Mesendoderm (in vitro differentiated cells): ENCODE measurements at regions not wholly inside any gene's neighbourhood (a gene's known extent, or its start where the extent isn't known, plus 50 kb on each side); places are given as distances from the start of the nearest gene placed in this dataset.

Source experiments
- DNase-seq: peaks from one replicate; pipeline ENCODE4 v3.0.0; 2013
- H2AK5ac ChIP-seq: 2 replicates; pipeline ENCODE4 v1.6.1; 2013; ENCODE audit warnings: low read length, inconsistent platforms
- H2BK120ac ChIP-seq: 2 replicates; pipeline ENCODE4 v1.6.1; 2013; ENCODE audit warnings: low read depth, mild to moderate bottlenecking, low read length, moderate library complexity, mixed read lengths
- H2BK15ac ChIP-seq: replicated peaks from 2 replicates; pipeline ENCODE4 v1.6.1; 2013; ENCODE audit warnings: low read depth, mild to moderate bottlenecking, moderate library complexity
- H2BK5ac ChIP-seq: 2 replicates; pipeline ENCODE4 v1.6.1; 2013; ENCODE audit warnings: low read length, inconsistent platforms
- H3K18ac ChIP-seq: 2 replicates; pipeline ENCODE4 v1.6.1; 2013; ENCODE audit warnings: mild to moderate bottlenecking, low read length, mixed read lengths
- H3K23ac ChIP-seq: one replicate; pipeline ENCODE4 v1.6.1; 2013; ENCODE audit warnings: low read length
- H3K27ac ChIP-seq: 2 replicates; pipeline ENCODE4 v1.5.1; 2013; ENCODE audit warnings: low read depth, mild to moderate bottlenecking, inconsistent platforms, low read length, moderate library complexity
- H3K27me3 ChIP-seq: 2 replicates; pipeline ENCODE4 v1.6.1; 2013; ENCODE audit warnings: low read length, control low read depth, mild to moderate bottlenecking, inconsistent platforms; ENCODE audit not compliant: insufficient read depth, poor library complexity
- H3K36me3 ChIP-seq: 2 replicates; pipeline ENCODE4 v1.6.1; 2013; ENCODE audit warnings: low read length, inconsistent platforms; ENCODE audit not compliant: control insufficient read depth, insufficient read depth
- H3K4ac ChIP-seq: one replicate; pipeline ENCODE4 v1.6.1; 2013; ENCODE audit warnings: low read depth, mild to moderate bottlenecking, low read length, moderate library complexity
- H3K4me1 ChIP-seq: 2 replicates; pipeline ENCODE4 v1.6.1; 2013; ENCODE audit warnings: low read depth, low read length, inconsistent platforms; ENCODE audit not compliant: control insufficient read depth
- H3K4me2 ChIP-seq: 2 replicates; pipeline ENCODE4 v1.6.1; 2013; ENCODE audit warnings: low read length
- H3K4me3 ChIP-seq: 2 replicates; pipeline ENCODE4 v1.5.1; 2013; ENCODE audit warnings: mild to moderate bottlenecking, low read length
- H3K56ac ChIP-seq: one replicate; pipeline ENCODE4 v1.6.1; 2013; ENCODE audit warnings: low read length
- H3K79me1 ChIP-seq: 2 replicates; pipeline ENCODE4 v1.6.1; 2013; ENCODE audit warnings: low read length, inconsistent platforms
- H3K79me2 ChIP-seq: 2 replicates; pipeline ENCODE4 v1.6.1; 2013; ENCODE audit warnings: mild to moderate bottlenecking, low read length; ENCODE audit not compliant: control insufficient read depth, insufficient read depth
- H3K9ac ChIP-seq: 2 replicates; pipeline ENCODE4 v1.6.1; 2013; ENCODE audit warnings: low read length, inconsistent platforms
- H4K5ac ChIP-seq: one replicate; pipeline ENCODE4 v1.6.1; 2013; ENCODE audit warnings: low read length
- H4K8ac ChIP-seq: one replicate; pipeline ENCODE4 v1.6.1; 2013; ENCODE audit warnings: low read depth, mild to moderate bottlenecking, control low read depth, low read length, moderate library complexity
- WGBS: extraction: QIAGEN DNeasy Blood & Tissue Kit; methylation state at CpG from one replicate; pipeline ENCODE4 v1.1.7; 2013; ENCODE audit warnings: low lambda C conversion rate, missing lambda C conversion rate; ENCODE audit not compliant: insufficient coverage; ENCODE audit errors: extremely low coverage; 5-methylcytosine and 5-hydroxymethylcytosine counted together

DNA sequence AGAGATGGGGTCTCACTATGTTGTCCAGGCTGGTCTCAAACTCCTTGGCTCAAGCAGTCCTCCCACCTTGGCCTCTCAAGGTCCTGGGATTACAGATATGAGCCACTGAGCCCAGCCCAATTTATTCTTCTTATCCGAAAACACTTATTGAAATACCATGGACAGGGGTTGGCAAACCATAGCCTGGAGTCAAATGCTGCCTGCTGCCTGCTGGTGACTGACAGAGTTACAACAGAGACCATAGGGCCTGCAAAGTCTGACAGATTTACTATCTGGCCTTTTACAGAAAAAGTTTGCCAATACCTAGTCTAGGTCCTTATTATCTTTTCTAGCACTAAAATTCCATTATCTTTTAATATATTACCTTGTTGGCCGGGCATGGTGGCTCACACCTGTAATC is 87.1 kb upstream of the ZNF281 start:
- Histone ChIP-seq H3K4me3 (no peak overlapping the region), H2AK5ac (no peak overlapping the region), H3K23ac (no peak overlapping the region), H3K27ac (no peak overlapping the region), H3K18ac (no peak overlapping the region), H3K27me3 (no peaks in the 10 kb centered on the region), H4K8ac (no peak overlapping the region), H2BK15ac (no peak overlapping the region), H3K9ac (no peak overlapping the region), H3K4me1 (no peaks in the 10 kb centered on the region), H2BK120ac (no peak overlapping the region), H3K4ac (no peak overlapping the region), H3K4me2 (no peak overlapping the region), H3K56ac (no peak overlapping the region), H3K79me1 (no peaks in the 10 kb centered on the region), H3K36me3 (no peaks in the 10 kb centered on the region), H2BK5ac (no peak overlapping the region), H4K5ac (no peak overlapping the region), H3K79me2 (no peaks in the 10 kb centered on the region)
- no CpG with 5 or more reads among the region's 2 CpGs for WGBS
- no peak for DNase-seq

DNA sequence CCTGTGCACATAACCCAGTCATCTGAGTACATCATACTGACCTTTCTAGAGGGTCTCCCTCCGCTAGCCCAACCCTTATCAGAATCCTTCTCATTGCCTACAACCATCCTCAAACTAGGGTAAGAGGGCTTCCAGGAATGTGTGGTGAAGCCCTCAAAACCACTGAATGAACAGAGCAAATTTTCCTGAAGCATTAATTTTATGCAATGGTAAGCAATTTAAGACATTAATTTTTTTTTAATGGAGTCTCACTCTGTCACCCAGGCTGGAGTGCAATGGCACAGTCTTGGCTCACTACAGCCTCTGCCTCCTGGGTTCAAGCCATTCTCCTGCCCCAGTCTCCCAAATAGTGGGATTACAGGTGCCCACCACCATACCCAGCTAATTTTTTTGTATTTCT is 86.1 kb upstream of the ZNF281 start:
- H3K27me3 ChIP-seq, result no peaks in the 10 kb centered on the region
- no peak overlapping the region for H3K4me3 ChIP-seq
- no peak overlapping the region for H2BK15ac ChIP-seq
- H3K23ac ChIP-seq, result no peak overlapping the region
- no peak overlapping the region for H2BK5ac ChIP-seq
- no peak overlapping the region for H3K18ac ChIP-seq
- no peak overlapping the region for H3K4me2 ChIP-seq
- H2BK120ac ChIP-seq, result no peak overlapping the region
- no CpG with 5 or more reads among the region's 1 CpG for WGBS
- H4K5ac ChIP-seq, result no peak overlapping the region
- no peak overlapping the region for H3K9ac ChIP-seq
- H3K4ac ChIP-seq, result no peak overlapping the region
- no peak overlapping the region for H2AK5ac ChIP-seq
- H3K36me3 ChIP-seq, result no peaks in the 10 kb centered on the region
- no peak overlapping the region for H4K8ac ChIP-seq
- no peak overlapping the region for H3K27ac ChIP-seq
- H3K56ac ChIP-seq, result no peak overlapping the region
- no peaks in the 10 kb centered on the region for H3K4me1 ChIP-seq
- H3K79me1 ChIP-seq, result no peaks in the 10 kb centered on the region
- no peaks in the 10 kb centered on the region for H3K79me2 ChIP-seq
- DNase-seq, result no peak

DNA sequence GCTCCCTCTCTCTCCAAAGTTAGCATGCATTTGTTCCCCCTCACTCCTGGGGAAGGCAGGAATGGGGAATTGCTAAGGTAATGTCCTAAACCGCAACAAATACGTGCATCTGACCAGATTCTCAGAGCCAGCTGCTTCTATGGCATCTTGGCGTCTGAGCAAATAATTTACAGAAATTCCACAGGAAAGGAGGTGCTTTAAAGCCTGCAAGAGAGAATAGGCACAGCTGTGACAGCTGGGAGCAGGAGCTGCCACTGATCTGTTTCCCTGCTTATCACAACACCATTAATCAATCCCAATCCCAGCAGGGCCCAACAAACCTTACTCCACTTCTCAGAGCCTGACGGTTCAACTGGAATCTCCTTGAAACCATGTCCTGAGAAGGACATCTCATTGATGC is 83.5 kb upstream of the ZNF281 start:
- Histone ChIP-seq H3K79me1 (no peaks in the 10 kb centered on the region), H3K36me3 (no peaks in the 10 kb centered on the region), H4K5ac (no peak overlapping the region), H2BK5ac (no peak overlapping the region), H3K18ac (no peak overlapping the region), H3K79me2 (no peaks in the 10 kb centered on the region), H3K56ac (no peak overlapping the region), H3K23ac (no peak overlapping the region), H3K4ac (no peak overlapping the region), H3K27me3 (no peaks in the 10 kb centered on the region), H3K4me3 (no peak overlapping the region), H4K8ac (no peak overlapping the region), H2BK120ac (no peak overlapping the region), H2BK15ac (no peak overlapping the region), H3K4me2 (no peak overlapping the region), H3K27ac (no peak overlapping the region), H3K4me1 (no peaks in the 10 kb centered on the region), H2AK5ac (no peak overlapping the region), H3K9ac (no peak overlapping the region)
- peak; percentile 49 for DNase-seq
- no CpG with 5 or more reads among the region's 4 CpGs for WGBS

DNA sequence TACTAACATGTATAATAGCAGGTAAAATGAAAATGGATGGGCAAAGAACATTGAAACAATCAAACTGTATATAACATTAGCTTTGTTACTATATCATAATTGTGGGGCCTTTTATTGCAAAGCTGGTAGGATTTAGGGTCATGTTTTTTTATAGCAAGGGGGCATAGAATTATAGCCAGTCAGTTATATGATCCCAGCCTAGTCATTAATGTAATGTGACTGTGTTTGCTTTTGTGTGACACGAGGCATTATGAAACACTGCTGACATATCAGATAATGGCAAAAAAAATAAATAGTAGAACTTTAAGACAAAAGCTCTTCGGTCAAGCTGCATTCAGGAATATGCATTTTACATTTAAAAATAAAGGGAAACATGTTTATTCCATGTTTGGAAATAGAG is 81.3 kb upstream of the ZNF281 start:
- DNase-seq, result no peak
- Histone ChIP-seq H3K27me3 (no peaks in the 10 kb centered on the region), H3K9ac (no peak overlapping the region), H3K4me3 (no peak overlapping the region), H3K23ac (no peak overlapping the region), H3K18ac (no peak overlapping the region), H3K27ac (no peak overlapping the region), H3K4me2 (no peak overlapping the region), H2AK5ac (no peak overlapping the region), H4K8ac (no peak overlapping the region), H2BK15ac (no peak overlapping the region), H3K4ac (no peak overlapping the region), H2BK5ac (no peak overlapping the region), H3K4me1 (no peaks in the 10 kb centered on the region), H3K79me2 (no peaks in the 10 kb centered on the region), H3K56ac (no peak overlapping the region), H2BK120ac (no peak overlapping the region), H3K36me3 (no peaks in the 10 kb centered on the region), H3K79me1 (no peaks in the 10 kb centered on the region), H4K5ac (no peak overlapping the region)
- WGBS, result no CpG with 5 or more reads among the region's 2 CpGs

DNA sequence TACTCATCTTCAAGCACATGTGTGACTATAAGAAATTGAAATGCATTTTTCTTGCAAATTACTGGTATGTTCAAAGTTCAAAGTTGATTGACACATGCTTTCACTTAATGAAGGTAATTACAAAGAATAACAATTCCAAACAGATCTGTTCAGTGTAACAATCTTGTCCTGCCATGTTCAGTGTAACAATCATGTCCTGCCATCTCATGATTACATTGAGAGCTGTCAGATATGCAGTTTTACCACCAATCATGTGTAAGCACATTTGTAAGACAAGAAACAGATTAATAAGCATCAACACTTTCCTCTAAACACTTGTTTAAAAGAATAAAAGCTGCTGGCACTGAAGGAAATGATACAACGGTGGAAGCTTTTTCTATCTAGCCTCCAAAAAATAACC is 80.3 kb upstream of the ZNF281 start:
- no peaks in the 10 kb centered on the region for H3K79me1 ChIP-seq
- no peaks in the 10 kb centered on the region for H3K4me1 ChIP-seq
- no peak overlapping the region for H2BK120ac ChIP-seq
- no peak overlapping the region for H3K4ac ChIP-seq
- no peak overlapping the region for H3K4me2 ChIP-seq
- no peak overlapping the region for H3K18ac ChIP-seq
- H3K9ac ChIP-seq, result no peak overlapping the region
- H4K5ac ChIP-seq, result no peak overlapping the region
- H2AK5ac ChIP-seq, result no peak overlapping the region
- H2BK5ac ChIP-seq, result no peak overlapping the region
- no peak overlapping the region for H2BK15ac ChIP-seq
- no peak overlapping the region for H3K27ac ChIP-seq
- no peak overlapping the region for H3K56ac ChIP-seq
- DNase-seq, result no peak
- H3K23ac ChIP-seq, result no peak overlapping the region
- no peak overlapping the region for H3K4me3 ChIP-seq
- H3K27me3 ChIP-seq, result no peaks in the 10 kb centered on the region
- WGBS, result no CpG with 5 or more reads among the region's 1 CpG
- H3K79me2 ChIP-seq, result no peaks in the 10 kb centered on the region
- H4K8ac ChIP-seq, result no peak overlapping the region
- no peaks in the 10 kb centered on the region for H3K36me3 ChIP-seq

DNA sequence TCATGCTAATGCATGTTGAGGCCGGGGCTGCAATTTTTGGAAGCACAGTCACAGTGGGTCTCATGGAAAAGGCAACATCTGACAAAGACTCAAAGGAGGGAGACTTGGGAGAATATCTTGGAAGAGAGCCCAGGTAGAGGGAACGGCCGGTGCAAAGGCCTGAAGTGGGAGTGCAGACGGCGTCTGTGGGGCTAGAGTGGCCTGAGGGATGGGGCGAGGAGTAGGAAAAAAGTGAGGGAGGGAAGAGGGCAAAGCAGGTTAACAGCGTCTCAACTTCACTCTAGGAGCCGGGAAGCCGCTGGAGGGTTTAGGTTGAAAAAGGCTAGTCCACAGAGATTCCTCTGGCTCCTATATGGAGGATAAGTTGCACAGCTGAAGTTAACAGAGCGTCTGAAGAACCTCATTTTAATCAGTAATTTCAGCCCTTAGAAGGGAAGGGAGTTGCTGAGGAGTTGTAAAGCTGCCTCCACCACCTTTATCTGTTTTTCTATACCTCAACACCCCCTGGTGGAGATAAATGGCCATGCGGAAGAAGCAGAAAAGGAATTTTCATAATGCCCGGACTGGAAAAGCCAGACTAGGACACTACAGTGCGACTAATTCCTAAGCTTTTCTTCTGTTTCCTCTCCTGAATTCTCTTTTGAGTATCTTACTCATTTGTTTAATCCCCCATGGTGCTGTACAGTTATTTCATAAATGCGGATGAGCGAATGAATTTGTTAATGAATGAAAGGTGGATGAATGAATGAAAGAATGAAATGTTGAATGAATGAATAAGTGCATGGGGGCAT is 78.7 kb upstream of the ZNF281 start:
- Histone ChIP-seq H2BK15ac (no peak overlapping the region), H3K23ac (no peak overlapping the region), H2AK5ac (no peak overlapping the region), H3K27ac (no peak overlapping the region), H3K56ac (peak overlapping the region; percentile 43), H4K8ac (no peak overlapping the region), H2BK120ac (no peak overlapping the region), H3K79me2 (no peaks in the 10 kb centered on the region), H3K4me3 (no peak overlapping the region), H4K5ac (no peak overlapping the region), H3K4me2 (peak overlapping the region; percentile 31), H3K4me1 (no peaks in the 10 kb centered on the region), H3K9ac (peak overlapping the region; percentile 29), H3K4ac (peak overlapping the region; percentile 18), H3K18ac (no peak overlapping the region), H3K27me3 (no peaks in the 10 kb centered on the region), H2BK5ac (no peak overlapping the region), H3K79me1 (no peaks in the 10 kb centered on the region), H3K36me3 (no peaks in the 10 kb centered on the region)
- peak; percentile 81 for DNase-seq
- WGBS, result 100% methylated on average over 2 of the region's 15 CpGs
